Renal cortex interstitium (tissue), 11 donors: ENCODE measurements at regions not wholly inside any gene's neighbourhood (a gene's known extent, or its start where the extent isn't known, plus 50 kb on each side); places are given as distances from the start of the nearest gene placed in this dataset.
A peak's percentile ranks its signal among the peaks of the same experiment; 100 is the strongest.

ENCODE experiments used
- DNase-seq, 11 donors: peaks; one replicate each; pipeline ENCODE4 v3.0.0-alpha.2; 2013; ENCODE audit warnings: low read depth in 9 of 11, low spot score in 4 of 11; ENCODE audit errors: extremely low read depth in 1 of 11

- no peak for DNase-seq
Measured at GRCh38 chr3:76768912-76769311, 271.0 kb upstream of the ROBO2 start.

DNA sequence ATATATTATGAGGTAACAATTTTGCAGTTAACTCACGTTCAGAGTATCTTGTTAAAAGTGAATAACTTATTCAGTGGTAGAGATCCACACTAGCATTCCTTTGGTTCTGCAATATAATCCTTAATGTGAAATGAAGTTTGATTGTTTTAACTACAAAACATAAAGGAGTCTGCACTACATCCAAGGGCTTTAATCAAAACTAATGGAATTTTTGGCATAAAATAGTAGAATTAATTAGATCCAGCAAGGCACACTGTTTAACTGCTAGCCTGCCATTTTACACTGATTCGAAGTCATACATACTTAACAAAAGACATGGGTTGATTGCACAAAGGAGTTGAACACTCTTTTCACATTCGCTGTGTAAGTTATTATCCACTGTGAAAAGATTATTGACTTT lies 263.0 kb upstream of the ROBO2 start:
- DNase-seq = no peak

GRCh38 chr3:76788206-76788605 lies 251.7 kb upstream of the ROBO2 start:
- no peak for DNase-seq

- DNase-seq = no peak
Measured at GRCh38 chr3:76789237-76789636, 250.7 kb upstream of the ROBO2 start.

DNA sequence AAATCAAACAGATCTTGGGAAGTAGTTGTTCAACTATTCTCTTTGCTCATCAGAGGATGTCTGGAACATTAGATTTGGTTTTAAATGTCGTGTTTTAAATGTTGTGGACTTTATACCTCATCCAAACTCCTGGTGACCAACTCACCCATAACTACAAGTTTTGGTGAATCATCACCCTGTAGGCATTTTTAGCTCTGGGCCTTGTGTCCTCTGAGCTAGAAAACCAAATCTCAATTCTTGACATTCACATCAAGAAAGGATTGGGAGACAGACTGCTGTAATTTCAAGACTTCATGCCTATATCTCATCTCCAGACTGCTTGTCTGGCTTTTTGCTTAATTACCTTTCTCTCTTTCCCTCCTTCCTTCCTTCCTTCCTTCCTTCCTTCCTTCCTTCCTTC lies 228.5 kb upstream of the ROBO2 start:
- no peak for DNase-seq

DNA sequence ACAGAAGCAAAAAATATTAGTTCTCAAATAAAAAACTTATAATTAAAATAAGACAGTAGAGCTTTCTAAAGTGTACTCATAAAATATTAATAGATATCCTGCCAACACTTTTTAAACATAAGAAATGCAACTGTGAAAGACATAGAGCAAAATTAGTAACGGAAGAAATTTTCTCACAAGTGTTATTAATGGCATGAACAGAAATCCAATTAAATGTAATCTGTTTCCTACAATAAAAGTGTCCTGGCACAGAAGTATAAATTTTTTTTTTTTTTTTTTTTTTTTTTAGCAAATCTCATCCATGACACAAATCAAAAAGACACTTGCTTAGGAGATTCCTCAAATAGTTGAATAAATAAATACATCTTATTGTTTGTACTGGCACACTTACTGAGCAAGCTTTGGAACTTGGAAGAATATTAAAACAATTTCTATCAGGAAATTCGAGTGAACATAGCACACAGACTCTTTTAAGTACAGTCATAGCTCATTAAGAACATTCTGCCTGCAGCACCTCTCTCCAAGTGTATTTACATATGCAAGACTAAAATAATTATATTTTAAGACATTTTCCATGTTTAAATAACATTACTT lies 227.2 kb upstream of the ROBO2 start:
- DNase-seq = no peak

DNA sequence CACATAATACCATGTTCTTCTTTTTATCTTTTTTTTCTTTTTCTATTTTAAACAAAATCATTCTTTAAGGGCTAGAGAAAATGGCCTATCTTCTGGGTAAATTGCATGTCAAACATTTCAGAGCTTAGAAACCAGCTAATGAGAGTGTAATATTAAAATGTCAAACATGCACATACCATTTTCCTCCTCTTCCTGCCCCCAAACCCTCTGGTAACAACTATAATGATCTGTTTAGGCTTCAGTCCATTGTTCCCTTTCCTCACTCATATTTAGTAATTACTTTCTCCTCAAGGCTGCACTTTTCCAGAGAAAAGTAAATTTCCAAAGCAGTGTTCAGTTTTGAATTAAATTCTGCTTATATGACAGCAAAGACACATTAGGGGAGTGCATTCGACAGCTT lies 224.3 kb upstream of the ROBO2 start:
- DNase-seq = no peak

DNA sequence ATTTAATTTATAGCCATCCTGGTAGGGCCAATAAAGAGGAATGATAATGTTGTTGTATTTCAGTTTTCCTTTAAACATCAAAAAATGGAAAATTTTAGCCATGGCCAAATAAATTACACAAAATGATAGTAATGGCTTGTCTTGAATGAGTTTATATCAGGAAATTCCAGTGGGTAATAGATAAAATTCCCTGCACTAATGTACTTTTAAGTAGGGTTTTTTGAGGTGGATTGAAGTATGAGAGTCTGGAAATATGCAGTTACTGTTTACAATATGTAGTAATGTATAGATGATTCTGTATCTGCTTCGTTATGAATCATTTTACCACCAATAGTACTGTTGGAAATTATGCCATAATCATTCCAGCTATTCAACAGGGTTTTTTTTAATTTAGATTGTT lies 219.4 kb upstream of the ROBO2 start:
- DNase-seq = no peak

DNA sequence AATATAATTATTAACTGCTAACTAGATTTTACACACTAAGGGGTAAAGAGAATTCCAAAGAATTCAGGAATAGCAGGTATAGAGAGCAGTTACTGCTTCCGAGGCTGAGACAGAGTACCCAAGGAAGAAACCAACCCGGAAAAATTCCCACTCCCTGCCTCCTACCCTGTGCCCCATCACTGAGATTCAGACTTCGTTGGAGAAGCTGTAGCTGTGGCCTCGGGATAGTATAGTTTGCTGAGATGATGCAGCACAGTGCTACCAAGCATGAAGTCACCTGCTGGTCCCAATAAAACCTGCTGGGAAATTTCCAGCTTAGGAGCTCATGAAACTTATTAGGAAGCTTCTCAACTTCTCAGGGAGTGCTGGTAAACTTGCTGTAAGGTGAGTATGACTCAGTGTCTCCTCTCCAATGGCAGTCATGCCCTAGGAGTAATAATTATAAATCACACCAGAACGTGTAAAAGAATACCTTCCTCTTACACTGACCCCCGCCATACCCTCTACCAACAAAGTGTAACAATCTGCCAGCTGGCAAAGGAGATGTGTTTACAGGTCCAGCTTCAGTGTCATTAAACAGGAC lies 215.2 kb upstream of the ROBO2 start:
- peak in 8 of 11 donors; percentile 16 to 71 (median 48) for DNase-seq

DNA sequence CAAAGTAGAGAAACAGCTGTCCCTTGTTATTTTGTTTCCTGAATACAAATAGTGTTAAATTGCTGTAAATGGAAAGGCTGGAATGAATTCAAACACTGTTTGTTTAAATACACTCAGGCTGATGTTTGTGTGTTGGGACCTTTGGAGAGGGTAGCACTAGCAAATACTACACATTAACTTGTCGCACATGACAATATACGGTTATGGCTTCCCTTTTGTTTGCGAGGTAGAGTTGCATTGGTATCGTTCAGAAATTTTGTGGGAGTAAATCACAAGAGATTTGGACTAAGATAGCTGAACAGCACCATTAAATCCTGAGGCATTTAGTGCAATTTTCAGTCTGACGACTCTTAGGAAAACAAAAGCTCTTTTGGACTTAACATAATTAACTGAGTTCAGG lies 213.0 kb upstream of the ROBO2 start:
- peak; percentile 38 to 81 (median 62) for DNase-seq

DNA sequence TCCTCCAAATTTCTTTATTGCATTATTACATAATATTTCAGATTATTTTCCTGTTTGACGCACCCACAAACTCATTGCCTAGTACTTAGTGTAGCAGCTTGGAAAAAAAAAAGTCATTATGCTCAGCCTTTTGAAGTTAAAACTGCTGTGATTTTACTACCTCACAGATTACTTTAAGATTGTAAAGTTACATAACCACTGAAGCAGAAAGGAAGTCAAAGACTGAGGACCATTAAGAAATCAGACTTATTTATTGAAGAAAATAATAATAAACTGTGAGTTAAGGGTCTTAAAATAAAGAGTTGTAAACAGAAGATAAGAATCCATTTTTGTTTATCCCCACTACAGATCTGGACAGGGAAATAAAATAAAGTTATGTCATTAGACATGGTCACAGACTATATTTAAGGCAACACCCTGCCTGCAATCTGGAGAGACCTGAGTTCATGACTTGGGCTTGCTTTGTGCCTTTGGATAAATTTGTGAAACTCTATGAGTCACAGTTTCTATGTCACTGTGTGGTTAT lies 212.1 kb upstream of the ROBO2 start:
- DNase-seq = peak in 7 of 11 donors; percentile 22 to 54 (median 46)

- DNase-seq = no peak
Measured at GRCh38 chr3:76834657-76835056, 205.2 kb upstream of the ROBO2 start.

- peak in 1 of 11 donors; percentile 20 for DNase-seq
Measured at GRCh38 chr3:76841747-76842146, 198.2 kb upstream of the ROBO2 start.

- DNase-seq = no peak
Measured at GRCh38 chr3:76842216-76842615, 197.7 kb upstream of the ROBO2 start.

GRCh38 chr3:76855451-76855850 lies 184.4 kb upstream of the ROBO2 start:
- DNase-seq = no peak

DNA sequence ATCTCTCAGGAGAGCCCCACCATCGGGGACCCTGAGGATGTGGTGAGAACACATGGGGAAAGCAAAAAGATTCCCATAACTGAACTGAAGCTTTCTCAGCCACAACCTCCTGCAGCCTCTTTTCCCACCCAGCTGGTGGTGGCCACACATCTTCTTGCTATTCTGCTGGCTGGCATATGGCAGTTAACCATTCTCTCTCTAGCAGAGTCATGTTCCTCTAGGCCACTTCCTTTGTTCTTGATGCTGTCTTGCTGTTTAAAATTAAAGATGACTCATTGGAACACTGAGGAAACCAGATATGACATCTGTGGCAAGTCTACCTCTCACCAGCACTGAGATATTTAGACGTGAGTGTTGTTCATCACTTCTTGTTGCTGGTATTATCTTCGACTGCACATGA lies 180.3 kb upstream of the ROBO2 start:
- no peak for DNase-seq

DNA sequence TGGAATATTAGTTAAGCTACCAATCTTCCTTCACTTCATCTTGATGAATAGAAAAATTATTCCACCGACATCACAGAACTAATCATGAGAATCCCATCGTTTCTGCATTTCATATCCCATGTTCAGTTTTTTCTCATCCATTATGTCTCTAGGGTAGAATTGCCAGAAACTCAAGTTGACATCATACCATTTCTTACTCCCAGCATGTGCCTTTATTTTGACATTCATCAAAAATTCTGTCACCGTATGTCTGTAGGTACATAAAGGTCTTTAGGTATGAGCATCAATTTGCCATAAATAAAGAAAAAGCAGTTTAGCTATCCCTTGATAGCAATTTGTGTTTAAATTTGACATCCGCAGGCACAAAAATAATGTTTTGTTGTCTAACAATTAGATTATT lies 175.5 kb upstream of the ROBO2 start:
- no peak for DNase-seq

GRCh38 chr3:76866729-76867408 lies 173.0 kb upstream of the ROBO2 start:
- DNase-seq = no peak

DNA sequence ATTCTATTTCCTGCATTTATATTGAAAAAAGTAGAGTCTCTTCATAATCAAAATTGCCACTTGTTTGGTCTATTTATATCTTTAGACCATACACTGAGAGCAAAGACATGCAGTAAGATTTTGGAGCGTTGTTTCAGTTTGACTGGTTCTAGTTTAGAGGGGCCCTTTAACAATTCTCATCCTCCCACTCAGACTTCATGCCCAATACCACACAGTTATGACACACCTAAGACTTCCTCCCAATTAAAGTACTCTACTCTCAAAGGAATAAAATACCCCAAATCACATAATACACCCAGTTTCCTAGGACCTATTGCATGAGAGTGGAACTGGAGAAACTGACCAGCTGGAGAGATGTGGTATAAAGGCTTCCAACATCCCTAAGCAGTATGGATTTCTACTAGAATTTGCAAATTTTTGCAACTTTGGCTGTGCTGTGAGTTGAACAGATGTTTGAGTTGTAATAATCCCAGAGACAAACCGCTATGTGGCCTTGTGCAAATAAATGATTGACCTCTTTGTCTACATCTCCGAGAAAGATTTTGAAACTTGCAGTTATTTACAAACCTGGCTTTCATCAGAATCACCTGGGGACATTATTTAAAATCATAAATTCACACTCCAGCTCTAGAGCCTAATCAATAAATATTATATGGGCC lies 170.0 kb upstream of the ROBO2 start:
- DNase-seq = no peak

GRCh38 chr3:76871655-76872054 lies 168.2 kb upstream of the ROBO2 start:
- DNase-seq = no peak
